ENCODE measurements at regions not wholly inside any gene's neighbourhood (a gene's known extent, or its start where the extent isn't known, plus 50 kb on each side); places are given as distances from the start of the nearest gene placed in this dataset.

- H3K27ac Mint-ChIP-seq: no peak overlapping the region
- H3K9me3 Mint-ChIP-seq: peaks cover 0 to 5% (median 0%) of the 10 kb centered on the region in 11 donors
- ChIA-PET POLR2A (no interaction called here), CTCF (no interaction called here)
- H3K27me3 Mint-ChIP-seq: peaks cover 0 to 24% (median 15%) of the 10 kb centered on the region in 5 donors
- no peaks in the 10 kb centered on the region for H3K36me3 ChIP-seq (ENCODE audit: control insufficient read depth in 2 of 3, insufficient read depth in 3 of 3, low read length in 3 of 3)
- H3K4me3 Mint-ChIP-seq: no peak overlapping the region
- H3K4me3 ChIP-seq (ENCODE audit: low read length): no peak overlapping the region
- no peaks in the 10 kb centered on the region for H3K4me1 ChIP-seq (ENCODE audit: control insufficient read depth in 2 of 2, insufficient read depth in 2 of 2, low read length in 2 of 2)
- no peaks in the 10 kb centered on the region for H3K9me3 ChIP-seq (ENCODE audit: control insufficient read depth in 2 of 3, low read length in 3 of 3)
- intact Hi-C loops (cut with micrococcal nuclease): no loop called here
- H3K27ac ChIP-seq (ENCODE audit: low read depth, low read length): no peak overlapping the region
- H3K27me3 ChIP-seq (ENCODE audit: control insufficient read depth in 2 of 2, insufficient read depth in 2 of 2, low read length in 2 of 2): peaks cover 0 to 3% of the 10 kb centered on the region in 2 donors
- no peaks in the 10 kb centered on the region for H3K36me3 Mint-ChIP-seq
- DNase-seq (no peak), ATAC-seq (no peak)
- H3K4me1 Mint-ChIP-seq: no peaks in the 10 kb centered on the region
Observed at GRCh38 chr9:86867804-86868313, 79.4 kb downstream of the GAS1 start.

GRCh38 chr9:86865952-86866351, 81.4 kb downstream of the GAS1 start:
- H3K27ac ChIP-seq (ENCODE audit: low read depth, low read length): no peak overlapping the region
- intact Hi-C loops (cut with micrococcal nuclease): no loop called here
- no peak overlapping the region for H3K4me3 Mint-ChIP-seq
- ChIA-PET CTCF (no interaction called here), POLR2A (no interaction called here)
- no peak overlapping the region for H3K4me3 ChIP-seq (ENCODE audit: low read length)
- no peaks in the 10 kb centered on the region for H3K36me3 ChIP-seq (ENCODE audit: control insufficient read depth in 2 of 3, insufficient read depth in 3 of 3, low read length in 3 of 3)
- H3K9me3 Mint-ChIP-seq: no peaks in the 10 kb centered on the region
- peaks cover 0 to 3% of the 10 kb centered on the region in 2 donors for H3K27me3 ChIP-seq (ENCODE audit: control insufficient read depth in 2 of 2, insufficient read depth in 2 of 2, low read length in 2 of 2)
- H3K9me3 ChIP-seq (ENCODE audit: control insufficient read depth in 2 of 3, low read length in 3 of 3): no peaks in the 10 kb centered on the region
- H3K36me3 Mint-ChIP-seq: no peaks in the 10 kb centered on the region
- peaks cover 0 to 19% (median 16%) of the 10 kb centered on the region in 5 donors for H3K27me3 Mint-ChIP-seq
- no peaks in the 10 kb centered on the region for H3K4me1 ChIP-seq (ENCODE audit: control insufficient read depth in 2 of 2, insufficient read depth in 2 of 2, low read length in 2 of 2)
- DNase-seq: no peak
- ATAC-seq: no peak
- H3K27ac Mint-ChIP-seq: no peak overlapping the region
- no peaks in the 10 kb centered on the region for H3K4me1 Mint-ChIP-seq

GRCh38 chr9:86860006-86860405, 87.3 kb downstream of the GAS1 start:
- Histone ChIP-seq H3K4me1 (ENCODE audit: control insufficient read depth in 2 of 2, insufficient read depth in 2 of 2, low read length in 2 of 2) (no peaks in the 10 kb centered on the region), H3K27ac (ENCODE audit: low read depth, low read length) (no peak overlapping the region), H3K4me3 (ENCODE audit: low read length) (no peak overlapping the region), H3K9me3 (ENCODE audit: control insufficient read depth in 2 of 3, low read length in 3 of 3) (no peaks in the 10 kb centered on the region), H3K36me3 (ENCODE audit: control insufficient read depth in 2 of 3, insufficient read depth in 3 of 3, low read length in 3 of 3) (no peaks in the 10 kb centered on the region), H3K27me3 (ENCODE audit: control insufficient read depth in 2 of 2, insufficient read depth in 2 of 2, low read length in 2 of 2) (peaks cover 0 to 4% of the 10 kb centered on the region in 2 donors)
- Mint-ChIP-seq H3K9me3 (peaks cover 0 to 2% (median 0%) of the 10 kb centered on the region in 11 donors), H3K4me1 (no peaks in the 10 kb centered on the region), H3K27ac (no peak overlapping the region), H3K36me3 (no peaks in the 10 kb centered on the region), H3K4me3 (no peak overlapping the region), H3K27me3 (peaks cover 0 to 41% (median 35%) of the 10 kb centered on the region in 5 donors)
- ATAC-seq (no peak), DNase-seq (no peak)
- ChIA-PET POLR2A (no interaction called here), CTCF (no interaction called here)
- intact Hi-C loops (cut with micrococcal nuclease): no loop called here

GRCh38 chr9:86859056-86859455, 88.2 kb downstream of the GAS1 start:
- Histone ChIP-seq H3K4me3 (ENCODE audit: low read length) (no peak overlapping the region), H3K9me3 (ENCODE audit: control insufficient read depth in 2 of 3, low read length in 3 of 3) (no peaks in the 10 kb centered on the region), H3K27me3 (ENCODE audit: control insufficient read depth in 2 of 2, insufficient read depth in 2 of 2, low read length in 2 of 2) (peaks cover 0 to 4% of the 10 kb centered on the region in 2 donors), H3K36me3 (ENCODE audit: control insufficient read depth in 2 of 3, insufficient read depth in 3 of 3, low read length in 3 of 3) (no peaks in the 10 kb centered on the region), H3K27ac (ENCODE audit: low read depth, low read length) (no peak overlapping the region), H3K4me1 (ENCODE audit: control insufficient read depth in 2 of 2, insufficient read depth in 2 of 2, low read length in 2 of 2) (no peaks in the 10 kb centered on the region)
- CTCF ChIA-PET: no interaction called here
- no peaks in the 10 kb centered on the region for H3K4me1 Mint-ChIP-seq
- no peak for ATAC-seq
- H3K9me3 Mint-ChIP-seq: peaks cover 0 to 2% (median 0%) of the 10 kb centered on the region in 11 donors
- H3K36me3 Mint-ChIP-seq: no peaks in the 10 kb centered on the region
- DNase-seq: no peak
- POLR2A ChIA-PET: no interaction called here
- H3K27me3 Mint-ChIP-seq: peaks cover 0 to 43% (median 32%) of the 10 kb centered on the region in 5 donors
- H3K4me3 Mint-ChIP-seq: no peak overlapping the region
- no peak overlapping the region for H3K27ac Mint-ChIP-seq
- intact Hi-C loops (cut with micrococcal nuclease): no loop called here

- CTCF ChIA-PET: interaction anchor here (0.6 kb wide), 1 partner anchor 916 kb away, joined by 4 read pairs; no protein-coding TSS in a partner anchor
- no peaks in the 10 kb centered on the region for H3K36me3 ChIP-seq (ENCODE audit: control insufficient read depth in 2 of 3, insufficient read depth in 3 of 3, low read length in 3 of 3)
- no peak overlapping the region for H3K4me3 ChIP-seq (ENCODE audit: low read length)
- no peaks in the 10 kb centered on the region for H3K9me3 ChIP-seq (ENCODE audit: control insufficient read depth in 2 of 3, low read length in 3 of 3)
- intact Hi-C loops (cut with micrococcal nuclease): no loop called here
- POLR2A ChIA-PET: no interaction called here
- H3K4me1 ChIP-seq (ENCODE audit: control insufficient read depth in 2 of 2, insufficient read depth in 2 of 2, low read length in 2 of 2): no peaks in the 10 kb centered on the region
- H3K27me3 Mint-ChIP-seq: peaks cover 0 to 53% (median 37%) of the 10 kb centered on the region in 5 donors
- H3K27ac Mint-ChIP-seq: no peak overlapping the region
- H3K9me3 Mint-ChIP-seq: peaks cover 0 to 2% (median 0%) of the 10 kb centered on the region in 11 donors
- H3K27me3 ChIP-seq (ENCODE audit: control insufficient read depth in 2 of 2, insufficient read depth in 2 of 2, low read length in 2 of 2): peaks cover 0 to 4% of the 10 kb centered on the region in 2 donors
- DNase-seq: no peak
- H3K27ac ChIP-seq (ENCODE audit: low read depth, low read length): no peak overlapping the region
- H3K4me1 Mint-ChIP-seq: no peaks in the 10 kb centered on the region
- no peak for ATAC-seq
- H3K4me3 Mint-ChIP-seq: no peak overlapping the region
- no peaks in the 10 kb centered on the region for H3K36me3 Mint-ChIP-seq
Observed at GRCh38 chr9:86858009-86858408, 89.3 kb downstream of the GAS1 start.

- DNase-seq: no peak
- ChIA-PET CTCF (no interaction called here), POLR2A (no interaction called here)
- Mint-ChIP-seq H3K9me3 (peaks cover 0 to 6% (median 0%) of the 10 kb centered on the region in 11 donors), H3K27ac (no peak overlapping the region), H3K4me1 (no peaks in the 10 kb centered on the region), H3K36me3 (no peaks in the 10 kb centered on the region), H3K27me3 (peaks cover 0 to 67% (median 48%) of the 10 kb centered on the region in 5 donors), H3K4me3 (no peak overlapping the region)
- Histone ChIP-seq H3K4me1 (ENCODE audit: control insufficient read depth in 2 of 2, insufficient read depth in 2 of 2, low read length in 2 of 2) (no peaks in the 10 kb centered on the region), H3K27ac (ENCODE audit: low read depth, low read length) (no peak overlapping the region), H3K27me3 (ENCODE audit: control insufficient read depth in 2 of 2, insufficient read depth in 2 of 2, low read length in 2 of 2) (peaks cover 0 to 4% of the 10 kb centered on the region in 2 donors), H3K9me3 (ENCODE audit: control insufficient read depth in 2 of 3, low read length in 3 of 3) (no peaks in the 10 kb centered on the region), H3K36me3 (ENCODE audit: control insufficient read depth in 2 of 3, insufficient read depth in 3 of 3, low read length in 3 of 3) (no peaks in the 10 kb centered on the region), H3K4me3 (ENCODE audit: low read length) (no peak overlapping the region)
- no peak for ATAC-seq
- intact Hi-C loops (cut with micrococcal nuclease): no loop called here
Observed at GRCh38 chr9:86856259-86856658, 91.0 kb downstream of the GAS1 start.

- Mint-ChIP-seq H3K36me3 (no peaks in the 10 kb centered on the region), H3K9me3 (peaks cover 0 to 7% (median 0%) of the 10 kb centered on the region in 11 donors), H3K4me3 (no peak overlapping the region), H3K4me1 (no peaks in the 10 kb centered on the region), H3K27ac (no peak overlapping the region), H3K27me3 (peaks cover 0 to 65% (median 44%) of the 10 kb centered on the region in 5 donors)
- H3K27ac ChIP-seq (ENCODE audit: low read depth, low read length): no peak overlapping the region
- no peaks in the 10 kb centered on the region for H3K36me3 ChIP-seq (ENCODE audit: control insufficient read depth in 2 of 3, insufficient read depth in 3 of 3, low read length in 3 of 3)
- POLR2A ChIA-PET: no interaction called here
- ATAC-seq: no peak
- no peaks in the 10 kb centered on the region for H3K9me3 ChIP-seq (ENCODE audit: control insufficient read depth in 2 of 3, low read length in 3 of 3)
- no peak for DNase-seq
- intact Hi-C loops (cut with micrococcal nuclease): no loop called here
- CTCF ChIA-PET: no interaction called here
- H3K4me1 ChIP-seq (ENCODE audit: control insufficient read depth in 2 of 2, insufficient read depth in 2 of 2, low read length in 2 of 2): no peaks in the 10 kb centered on the region
- peaks cover 0 to 4% of the 10 kb centered on the region in 2 donors for H3K27me3 ChIP-seq (ENCODE audit: control insufficient read depth in 2 of 2, insufficient read depth in 2 of 2, low read length in 2 of 2)
- no peak overlapping the region for H3K4me3 ChIP-seq (ENCODE audit: low read length)
Observed at GRCh38 chr9:86854898-86855523, 92.3 kb downstream of the GAS1 start.
